Breast epithelium (tissue), 3 donors: ENCODE measurements at regions not wholly inside any gene's neighbourhood (a gene's known extent, or its start where the extent isn't known, plus 50 kb on each side); places are given as distances from the start of the nearest gene placed in this dataset.

Experiments
- POLR2A ChIP-seq: fragments of 450-650 bp; IDR thresholded peaks from one replicate; pipeline ENCODE4 v1.6.1; 2016; ENCODE audit warnings: antibody characterized with exemption, mild to moderate bottlenecking, moderate library complexity
- TF ChIP-seq, protein P1 (sequence below), 3 donors: fragments of 450-650 bp; IDR thresholded peaks; one replicate each; pipeline ENCODE4 v1.5.1; 2016 to 2017; ENCODE audit warnings: antibody characterized with exemption in 3 of 3, mild to moderate bottlenecking in 3 of 3, moderate library complexity in 3 of 3

DNA sequence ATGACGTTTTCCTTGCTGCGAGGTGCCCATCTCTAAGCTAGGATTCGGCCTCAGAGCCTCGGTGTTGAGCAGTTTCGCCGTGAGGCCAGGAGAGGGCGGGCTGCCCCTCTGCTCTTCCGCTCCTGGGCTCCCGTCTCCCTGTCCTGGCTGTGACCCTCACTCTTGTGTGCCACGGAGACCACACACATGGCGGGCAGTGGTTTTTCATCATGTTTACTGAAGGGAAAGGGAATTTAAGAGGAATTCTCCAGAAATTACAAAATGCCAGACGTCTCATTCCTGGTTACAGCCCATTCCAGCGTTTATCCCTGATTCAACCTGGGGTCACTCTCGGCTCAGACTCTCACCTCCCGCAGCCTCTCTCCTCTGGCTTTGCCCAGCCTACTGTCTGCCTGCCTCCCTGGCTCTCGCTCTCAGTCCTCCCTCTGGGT is 96.8 kb upstream of the ELAC2 start:
- TF ChIP-seq, protein P1, sequence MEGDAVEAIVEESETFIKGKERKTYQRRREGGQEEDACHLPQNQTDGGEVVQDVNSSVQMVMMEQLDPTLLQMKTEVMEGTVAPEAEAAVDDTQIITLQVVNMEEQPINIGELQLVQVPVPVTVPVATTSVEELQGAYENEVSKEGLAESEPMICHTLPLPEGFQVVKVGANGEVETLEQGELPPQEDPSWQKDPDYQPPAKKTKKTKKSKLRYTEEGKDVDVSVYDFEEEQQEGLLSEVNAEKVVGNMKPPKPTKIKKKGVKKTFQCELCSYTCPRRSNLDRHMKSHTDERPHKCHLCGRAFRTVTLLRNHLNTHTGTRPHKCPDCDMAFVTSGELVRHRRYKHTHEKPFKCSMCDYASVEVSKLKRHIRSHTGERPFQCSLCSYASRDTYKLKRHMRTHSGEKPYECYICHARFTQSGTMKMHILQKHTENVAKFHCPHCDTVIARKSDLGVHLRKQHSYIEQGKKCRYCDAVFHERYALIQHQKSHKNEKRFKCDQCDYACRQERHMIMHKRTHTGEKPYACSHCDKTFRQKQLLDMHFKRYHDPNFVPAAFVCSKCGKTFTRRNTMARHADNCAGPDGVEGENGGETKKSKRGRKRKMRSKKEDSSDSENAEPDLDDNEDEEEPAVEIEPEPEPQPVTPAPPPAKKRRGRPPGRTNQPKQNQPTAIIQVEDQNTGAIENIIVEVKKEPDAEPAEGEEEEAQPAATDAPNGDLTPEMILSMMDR (IDR thresholded peaks at IDR 0.05): peak; percentile 33 to 62 (median 53)
- no peak for TF ChIP-seq POLR2A
